ENCODE measurements at regions not wholly inside any gene's neighbourhood (a gene's known extent, or its start where the extent isn't known, plus 50 kb on each side); places are given as distances from the start of the nearest gene placed in this dataset.

GRCh38 chr2:146287281-146287680 is 1557.5 kb upstream of the ACVR2A start:
- Mint-ChIP-seq H3K4me1 (ENCODE audit: low read depth) (no peaks in the 10 kb centered on the region), H3K27me3 (ENCODE audit: low read depth) (no peaks in the 10 kb centered on the region), H3K27ac (no peak overlapping the region), H3K9me3 (peaks cover 29% of the 10 kb centered on the region), H3K36me3 (ENCODE audit: low read depth) (no peaks in the 10 kb centered on the region), H3K4me3 (ENCODE audit: low read depth) (no peak overlapping the region)
- intact Hi-C loops (cut with micrococcal nuclease), result no loop called here
- no peak for DNase-seq (ENCODE audit: low spot score)

GRCh38 chr2:146278881-146279280 is 1565.9 kb upstream of the ACVR2A start:
- intact Hi-C loops (cut with micrococcal nuclease), result no loop called here
- H3K4me1 Mint-ChIP-seq (ENCODE audit: low read depth), result no peaks in the 10 kb centered on the region
- H3K9me3 Mint-ChIP-seq, result no peaks in the 10 kb centered on the region
- no peaks in the 10 kb centered on the region for H3K36me3 Mint-ChIP-seq (ENCODE audit: low read depth)
- H3K27me3 Mint-ChIP-seq (ENCODE audit: low read depth), result no peaks in the 10 kb centered on the region
- no peak overlapping the region for H3K27ac Mint-ChIP-seq
- H3K4me3 Mint-ChIP-seq (ENCODE audit: low read depth), result no peak overlapping the region
- no peak for DNase-seq (ENCODE audit: low spot score)

DNA sequence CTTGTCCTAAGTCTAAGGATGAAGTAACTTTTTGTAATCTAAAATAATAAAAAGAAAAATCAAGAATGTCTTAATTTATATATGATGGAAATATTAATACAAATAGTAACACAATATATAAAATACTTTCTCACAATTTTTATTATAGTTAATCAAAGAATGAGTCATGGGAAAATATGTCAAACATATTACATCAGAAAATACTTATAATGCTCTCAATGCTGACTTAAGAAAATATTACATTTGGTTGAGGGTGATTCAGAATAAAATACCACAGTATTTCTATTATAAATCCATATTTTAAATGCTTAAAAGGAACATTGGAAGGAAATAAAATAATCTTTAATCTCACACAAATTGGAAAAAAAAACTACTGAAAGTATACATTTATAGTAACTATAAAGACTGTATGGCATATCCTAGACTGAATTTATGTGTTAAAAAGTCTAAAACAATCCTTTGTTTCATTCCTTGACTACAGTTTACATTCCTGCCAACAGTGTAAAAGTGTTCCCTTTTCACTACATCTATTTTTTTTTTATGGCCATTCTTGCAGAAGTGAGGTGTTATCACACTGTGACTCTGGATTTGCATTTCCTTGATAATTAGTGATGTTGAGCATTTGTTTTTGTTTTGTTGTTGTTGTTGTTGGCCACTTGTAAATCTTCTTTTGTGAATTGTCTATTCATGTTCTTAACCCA is 1573.5 kb upstream of the ACVR2A start:
- Mint-ChIP-seq H3K4me1 (ENCODE audit: low read depth) (no peaks in the 10 kb centered on the region), H3K4me3 (ENCODE audit: low read depth) (no peak overlapping the region), H3K9me3 (no peaks in the 10 kb centered on the region), H3K27me3 (ENCODE audit: low read depth) (no peaks in the 10 kb centered on the region), H3K27ac (no peak overlapping the region), H3K36me3 (ENCODE audit: low read depth) (no peaks in the 10 kb centered on the region)
- intact Hi-C loops (cut with micrococcal nuclease), result no loop called here
- no peak for DNase-seq (ENCODE audit: low spot score)

- no peaks in the 10 kb centered on the region for H3K36me3 Mint-ChIP-seq (ENCODE audit: low read depth)
- DNase-seq (ENCODE audit: low spot score), result no peak
- H3K9me3 Mint-ChIP-seq, result no peaks in the 10 kb centered on the region
- H3K4me3 Mint-ChIP-seq (ENCODE audit: low read depth), result no peak overlapping the region
- no peaks in the 10 kb centered on the region for H3K4me1 Mint-ChIP-seq (ENCODE audit: low read depth)
- intact Hi-C loops (cut with micrococcal nuclease), result no loop called here
- no peak overlapping the region for H3K27ac Mint-ChIP-seq
- no peaks in the 10 kb centered on the region for H3K27me3 Mint-ChIP-seq (ENCODE audit: low read depth)
Observed at GRCh38 chr2:146270618-146271017, 1574.2 kb upstream of the ACVR2A start.

DNA sequence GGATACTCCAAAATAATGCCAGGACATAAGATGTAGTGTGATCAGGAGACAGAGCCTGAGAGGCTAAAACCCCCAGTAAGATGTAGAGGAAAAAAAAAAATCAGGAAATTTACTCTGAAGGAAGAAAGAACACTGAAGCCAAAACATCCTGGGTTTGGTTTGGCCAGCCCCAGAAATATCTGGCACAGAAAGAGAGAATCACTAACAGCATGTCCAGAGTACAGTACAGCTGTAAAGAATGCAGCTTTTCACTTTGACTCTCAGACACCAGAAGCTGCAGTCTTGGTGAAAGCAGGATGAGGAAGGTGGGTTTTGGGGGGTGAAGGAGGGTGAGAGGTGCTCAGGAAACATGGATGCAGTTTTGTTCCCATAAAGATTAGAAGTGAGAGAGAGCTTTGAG is 1577.7 kb upstream of the ACVR2A start:
- Mint-ChIP-seq H3K27me3 (ENCODE audit: low read depth) (no peaks in the 10 kb centered on the region), H3K27ac (no peak overlapping the region), H3K4me1 (ENCODE audit: low read depth) (no peaks in the 10 kb centered on the region), H3K36me3 (ENCODE audit: low read depth) (no peaks in the 10 kb centered on the region), H3K9me3 (no peaks in the 10 kb centered on the region), H3K4me3 (ENCODE audit: low read depth) (no peak overlapping the region)
- no peak for DNase-seq (ENCODE audit: low spot score)
- intact Hi-C loops (cut with micrococcal nuclease), result no loop called here

DNA sequence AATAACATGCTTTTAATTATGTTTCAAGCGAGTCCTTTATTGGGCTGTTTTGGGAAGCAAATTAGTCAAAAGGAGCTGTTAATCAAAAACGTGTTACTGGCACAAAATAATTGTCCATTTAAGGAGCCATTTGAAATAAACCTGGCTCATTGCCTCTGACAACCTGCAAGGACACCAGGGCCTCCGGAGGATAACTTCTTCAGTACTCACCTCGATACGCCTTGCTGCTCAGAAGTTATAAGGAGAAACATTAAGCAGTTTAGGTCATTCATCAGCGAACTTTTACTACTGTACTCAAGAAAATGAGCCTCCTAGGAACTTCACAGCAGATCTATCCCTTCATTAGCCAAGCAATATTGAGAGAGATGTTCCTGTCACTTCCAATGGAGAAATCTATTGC is 1579.2 kb upstream of the ACVR2A start:
- no peaks in the 10 kb centered on the region for H3K36me3 Mint-ChIP-seq (ENCODE audit: low read depth)
- H3K4me3 Mint-ChIP-seq (ENCODE audit: low read depth), result no peak overlapping the region
- H3K4me1 Mint-ChIP-seq (ENCODE audit: low read depth), result no peaks in the 10 kb centered on the region
- DNase-seq (ENCODE audit: low spot score), result no peak
- intact Hi-C loops (cut with micrococcal nuclease), result no loop called here
- no peak overlapping the region for H3K27ac Mint-ChIP-seq
- H3K9me3 Mint-ChIP-seq, result no peaks in the 10 kb centered on the region
- no peaks in the 10 kb centered on the region for H3K27me3 Mint-ChIP-seq (ENCODE audit: low read depth)

- H3K9me3 Mint-ChIP-seq, result no peaks in the 10 kb centered on the region
- H3K27me3 Mint-ChIP-seq (ENCODE audit: low read depth), result no peaks in the 10 kb centered on the region
- H3K36me3 Mint-ChIP-seq (ENCODE audit: low read depth), result no peaks in the 10 kb centered on the region
- no peak overlapping the region for H3K4me3 Mint-ChIP-seq (ENCODE audit: low read depth)
- no peak overlapping the region for H3K27ac Mint-ChIP-seq
- intact Hi-C loops (cut with micrococcal nuclease), result no loop called here
- H3K4me1 Mint-ChIP-seq (ENCODE audit: low read depth), result no peaks in the 10 kb centered on the region
- DNase-seq (ENCODE audit: low spot score), result no peak
Observed at GRCh38 chr2:146262606-146263005, 1582.2 kb upstream of the ACVR2A start.

DNA sequence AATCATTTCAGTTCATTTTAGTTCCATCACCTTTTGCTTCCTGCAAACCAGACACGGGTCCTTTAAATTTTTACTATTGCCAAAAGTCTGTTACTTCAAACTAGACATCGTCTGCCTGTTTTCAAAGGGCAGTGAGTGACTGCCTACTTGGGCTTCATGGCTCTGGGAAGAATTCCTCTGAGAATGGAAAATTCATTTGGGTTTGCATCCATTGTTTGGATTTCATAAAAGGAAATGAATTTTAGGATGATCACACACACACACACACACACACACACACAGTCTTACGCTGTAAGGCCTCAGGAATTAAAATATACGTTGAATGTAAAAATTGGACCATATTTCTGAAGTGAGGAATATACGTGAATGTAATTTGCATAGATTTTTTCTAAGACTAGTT is 1584.3 kb upstream of the ACVR2A start:
- H3K4me1 Mint-ChIP-seq (ENCODE audit: low read depth), result no peaks in the 10 kb centered on the region
- no peaks in the 10 kb centered on the region for H3K27me3 Mint-ChIP-seq (ENCODE audit: low read depth)
- H3K4me3 Mint-ChIP-seq (ENCODE audit: low read depth), result no peak overlapping the region
- H3K9me3 Mint-ChIP-seq, result no peaks in the 10 kb centered on the region
- H3K36me3 Mint-ChIP-seq (ENCODE audit: low read depth), result no peaks in the 10 kb centered on the region
- no peak for DNase-seq (ENCODE audit: low spot score)
- no peak overlapping the region for H3K27ac Mint-ChIP-seq
- intact Hi-C loops (cut with micrococcal nuclease), result no loop called here

GRCh38 chr2:146259816-146260215 is 1585.0 kb upstream of the ACVR2A start:
- no peaks in the 10 kb centered on the region for H3K36me3 Mint-ChIP-seq (ENCODE audit: low read depth)
- no peaks in the 10 kb centered on the region for H3K9me3 Mint-ChIP-seq
- no peak overlapping the region for H3K4me3 Mint-ChIP-seq (ENCODE audit: low read depth)
- no peak overlapping the region for H3K27ac Mint-ChIP-seq
- intact Hi-C loops (cut with micrococcal nuclease), result no loop called here
- H3K27me3 Mint-ChIP-seq (ENCODE audit: low read depth), result no peaks in the 10 kb centered on the region
- no peak for DNase-seq (ENCODE audit: low spot score)
- no peaks in the 10 kb centered on the region for H3K4me1 Mint-ChIP-seq (ENCODE audit: low read depth)

DNA sequence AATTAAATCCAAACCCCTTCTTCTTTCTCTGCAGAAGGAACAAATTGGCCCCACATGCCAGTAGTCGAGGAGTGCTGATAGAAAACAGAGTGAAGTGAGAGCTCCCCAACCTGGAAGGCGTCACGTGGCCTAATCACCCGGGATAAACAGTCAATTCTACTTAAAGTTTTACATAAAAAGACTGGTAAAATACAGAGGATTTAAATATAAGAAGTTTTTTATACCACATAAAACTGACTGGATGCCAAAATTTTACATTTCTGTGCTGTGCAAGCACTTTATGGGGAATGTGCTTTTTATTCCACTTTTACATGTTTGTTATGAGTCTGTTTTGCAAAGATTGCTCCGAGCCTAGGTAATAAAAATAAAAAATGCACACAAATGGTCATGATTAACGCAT is 1586.8 kb upstream of the ACVR2A start:
- Mint-ChIP-seq H3K9me3 (no peaks in the 10 kb centered on the region), H3K4me1 (ENCODE audit: low read depth) (no peaks in the 10 kb centered on the region), H3K36me3 (ENCODE audit: low read depth) (no peaks in the 10 kb centered on the region), H3K27me3 (ENCODE audit: low read depth) (no peaks in the 10 kb centered on the region), H3K27ac (no peak overlapping the region), H3K4me3 (ENCODE audit: low read depth) (no peak overlapping the region)
- no peak for DNase-seq (ENCODE audit: low spot score)
- intact Hi-C loops (cut with micrococcal nuclease), result no loop called here

DNA sequence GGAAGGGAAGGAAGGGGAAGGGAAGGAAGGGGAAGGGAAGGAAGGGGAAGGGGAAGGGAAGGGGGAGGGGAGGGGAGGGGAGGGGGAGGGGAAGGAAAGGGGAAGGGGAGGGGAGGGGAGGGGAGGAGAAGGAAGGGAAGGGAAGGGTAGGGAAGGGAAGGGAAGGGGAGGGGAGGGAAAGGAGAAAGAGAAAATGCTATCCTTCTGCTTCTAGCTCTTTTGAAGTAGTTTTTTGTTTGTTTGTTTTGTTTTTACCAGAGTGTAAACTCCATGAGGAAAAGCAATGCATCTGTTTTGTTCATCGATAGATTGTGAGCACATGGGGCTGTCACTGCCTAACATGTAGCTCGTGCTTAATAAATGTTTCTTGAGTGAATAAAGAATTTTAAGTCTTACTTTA is 1592.7 kb upstream of the ACVR2A start:
- Mint-ChIP-seq H3K27ac (no peak overlapping the region), H3K4me1 (ENCODE audit: low read depth) (no peaks in the 10 kb centered on the region), H3K9me3 (no peaks in the 10 kb centered on the region), H3K36me3 (ENCODE audit: low read depth) (no peaks in the 10 kb centered on the region), H3K4me3 (ENCODE audit: low read depth) (no peak overlapping the region), H3K27me3 (ENCODE audit: low read depth) (no peaks in the 10 kb centered on the region)
- intact Hi-C loops (cut with micrococcal nuclease), result no loop called here
- DNase-seq (ENCODE audit: low spot score), result no peak

DNA sequence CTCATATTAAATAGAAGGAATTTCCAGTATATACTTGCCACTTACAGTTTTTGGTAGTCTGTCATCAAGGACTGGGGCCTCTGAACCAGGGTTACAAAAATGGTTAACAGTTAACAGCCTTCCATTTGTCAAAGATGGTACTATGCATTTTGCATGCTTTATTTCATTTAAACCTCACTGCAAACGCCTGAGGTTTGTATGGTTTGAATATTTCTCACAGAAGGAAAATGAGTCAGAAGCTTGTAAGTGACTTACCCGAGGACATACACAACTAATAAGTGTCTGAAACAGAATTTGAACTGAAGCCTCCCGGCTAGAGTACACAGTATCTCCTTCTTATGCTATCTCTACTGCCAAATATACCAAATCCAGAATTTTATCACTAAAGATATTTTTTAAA is 1593.5 kb upstream of the ACVR2A start:
- Mint-ChIP-seq H3K4me3 (ENCODE audit: low read depth) (no peak overlapping the region), H3K36me3 (ENCODE audit: low read depth) (no peaks in the 10 kb centered on the region), H3K4me1 (ENCODE audit: low read depth) (no peaks in the 10 kb centered on the region), H3K27ac (no peak overlapping the region), H3K9me3 (no peaks in the 10 kb centered on the region), H3K27me3 (ENCODE audit: low read depth) (no peaks in the 10 kb centered on the region)
- DNase-seq (ENCODE audit: low spot score), result no peak
- intact Hi-C loops (cut with micrococcal nuclease), result no loop called here

DNA sequence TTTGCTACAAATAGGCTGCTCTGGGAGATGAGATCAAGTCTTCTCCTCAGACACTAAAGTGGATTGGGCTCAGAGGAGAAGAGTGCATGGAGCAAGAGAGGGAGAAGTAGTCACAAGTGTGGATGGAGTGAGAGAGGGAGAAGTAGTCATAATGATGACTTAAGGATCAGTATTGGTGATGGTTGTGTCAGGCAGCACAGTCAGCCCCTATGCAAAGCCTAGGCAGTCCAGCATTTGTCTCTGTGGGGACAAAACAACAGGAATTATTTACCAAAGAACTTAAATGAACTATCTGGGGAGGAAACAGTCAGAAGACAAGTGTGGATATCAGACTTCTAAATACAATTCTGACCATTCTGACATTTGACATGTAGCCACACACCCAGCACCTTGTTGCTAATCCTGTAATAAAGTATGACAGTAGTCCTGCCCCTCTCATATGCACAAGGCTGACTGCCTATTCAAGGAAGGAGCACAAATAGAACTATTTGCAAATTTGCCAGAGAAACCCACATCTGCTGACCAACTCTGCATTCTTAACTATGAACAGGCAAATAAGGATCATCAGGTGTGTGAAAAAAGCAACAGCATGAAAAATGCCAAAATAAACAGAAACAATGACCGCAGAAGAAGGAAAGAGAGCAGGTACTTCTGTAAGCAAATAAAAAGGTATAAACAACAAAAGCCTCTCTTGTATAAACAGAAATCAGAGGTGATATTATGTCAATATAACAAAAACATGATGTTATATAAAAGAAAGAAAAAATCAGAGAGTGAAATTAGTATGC is 1597.9 kb upstream of the ACVR2A start:
- intact Hi-C loops (cut with micrococcal nuclease), result no loop called here
- H3K9me3 Mint-ChIP-seq, result no peaks in the 10 kb centered on the region
- no peak overlapping the region for H3K4me3 Mint-ChIP-seq (ENCODE audit: low read depth)
- no peak overlapping the region for H3K27ac Mint-ChIP-seq
- H3K36me3 Mint-ChIP-seq (ENCODE audit: low read depth), result no peaks in the 10 kb centered on the region
- no peaks in the 10 kb centered on the region for H3K27me3 Mint-ChIP-seq (ENCODE audit: low read depth)
- no peak for DNase-seq (ENCODE audit: low spot score)
- no peaks in the 10 kb centered on the region for H3K4me1 Mint-ChIP-seq (ENCODE audit: low read depth)
